ENCODE measurements at regions not wholly inside any gene's neighbourhood (a gene's known extent, or its start where the extent isn't known, plus 50 kb on each side); places are given as distances from the start of the nearest gene placed in this dataset.

DNA sequence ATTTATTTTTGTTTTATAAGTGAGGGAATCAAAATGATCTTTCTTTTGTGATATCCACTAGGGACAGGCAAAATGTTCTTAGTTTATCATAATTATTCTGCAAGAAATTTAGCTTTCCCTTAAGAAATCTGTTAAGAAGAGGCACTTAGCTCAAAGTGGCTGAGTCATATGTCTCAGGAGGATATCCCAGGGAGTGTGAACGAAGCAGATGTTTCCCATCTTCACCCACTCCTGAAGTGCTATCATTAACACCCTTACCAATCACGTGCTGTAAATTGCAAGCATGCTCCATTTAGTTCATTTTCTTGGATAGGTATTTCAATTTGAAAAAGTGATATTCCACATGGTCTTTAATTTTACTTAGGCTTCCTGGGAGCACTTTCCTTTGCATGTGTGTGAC, 774.3 kb upstream of the TMEFF2 start:
- Histone ChIP-seq H3K56ac (replicated peaks; ENCODE audit: insufficient read length, low read depth, low read length) (no peak overlapping the region), H3K27me3 (replicated peaks in 1 of 4; ENCODE audit: control insufficient read depth in 3 of 4, extremely low read depth in 1 of 4, insufficient read depth in 3 of 4, low read length in 3 of 4) (no peaks in the 10 kb centered on the region), H2BK12ac (ENCODE audit: low read depth, low read length) (no peak overlapping the region), H3K27ac (ENCODE audit: low read depth, low read length) (no peak overlapping the region), H2BK5ac (ENCODE audit: low read depth, low read length) (no peak overlapping the region), H3K36me3 (ENCODE audit: control insufficient read depth in 2 of 4, insufficient read depth in 4 of 4, low read length in 3 of 4) (no peaks in the 10 kb centered on the region), H3K23me2 (ENCODE audit: low read depth, low read length) (no peaks in the 10 kb centered on the region), H3K9me3 (ENCODE audit: insufficient read depth in 2 of 2, low read depth in 1 of 2, low read length in 1 of 2) (no peaks in the 10 kb centered on the region), H4K5ac (ENCODE audit: insufficient read length, low read depth, low read length) (no peak overlapping the region), H3K9ac (replicated peaks in 1 of 4; ENCODE audit: extremely low read depth in 1 of 4, low read depth in 3 of 4, low read length in 3 of 4) (no peak overlapping the region), H3K79me2 (ENCODE audit: control insufficient read depth in 1 of 2, insufficient read depth in 2 of 2, low read length in 2 of 2) (no peaks in the 10 kb centered on the region), H3K79me1 (ENCODE audit: low read depth, low read length) (no peaks in the 10 kb centered on the region), H3K18ac (ENCODE audit: extremely low read depth, low read length) (no peak overlapping the region), H2BK120ac (replicated peaks; ENCODE audit: low read depth, low read length) (no peak overlapping the region), H2AK5ac (ENCODE audit: low read depth, low read length) (no peak overlapping the region), H2AFZ (ENCODE audit: low read length) (peak overlapping the region; percentile 53; the same call in 1 of the 2 replicates), H4K8ac (ENCODE audit: extremely low read depth, insufficient read depth, low read length) (no peak overlapping the region), H2BK20ac (ENCODE audit: low read length) (no peak overlapping the region), H2BK15ac (ENCODE audit: low read length) (no peak overlapping the region), H4K20me1 (replicated peaks in 1 of 2; ENCODE audit: control insufficient read depth in 1 of 2, insufficient read depth in 2 of 2, low read length in 2 of 2) (no peaks in the 10 kb centered on the region), H3K4ac (replicated peaks; ENCODE audit: insufficient read length, low read depth, low read length) (no peak overlapping the region), H4K91ac (replicated peaks; ENCODE audit: insufficient read length, low read length) (no peak overlapping the region), H3K4me3 (ENCODE audit: extremely low read depth in 1 of 4, insufficient read depth in 2 of 4, low read depth in 3 of 4, low read length in 4 of 4) (no peak overlapping the region), H3K4me1 (replicated peaks in 1 of 4; ENCODE audit: control insufficient read depth in 3 of 4, insufficient read depth in 4 of 4, low read length in 3 of 4) (no peaks in the 10 kb centered on the region), H3K23ac (ENCODE audit: insufficient read length) (no peak overlapping the region), H3K4me2 (ENCODE audit: insufficient read depth in 1 of 2, low read depth in 2 of 2, low read length in 2 of 2) (no peak overlapping the region), H3K14ac (ENCODE audit: insufficient read length) (no peak overlapping the region)
- TF ChIP-seq PHF8 (conservative IDR thresholded peaks at IDR 0.05; ENCODE audit: low read depth, low read length) (no peak), TEAD4 (IDR thresholded peaks at IDR 0.05; ENCODE audit: low read depth, low read length) (no peak), YY1 (IDR thresholded peaks at IDR 0.05; ENCODE audit: low read depth, low read length) (no peak), MAFK (IDR thresholded peaks at IDR 0.05; ENCODE audit: low read depth, low read length) (no peak), JUND (IDR thresholded peaks at IDR 0.05; ENCODE audit: low read length) (no peak), POLR2A (IDR thresholded peaks at IDR 0.05; ENCODE audit: control extremely low read depth in 1 of 2, low read depth in 2 of 2, low read length in 2 of 2) (no peak), CBX8 (IDR thresholded peaks at IDR 0.05; ENCODE audit: borderline replicate concordance, low read depth, low read length) (no peak), TAF1 (IDR thresholded peaks at IDR 0.05; ENCODE audit: low read depth, low read length) (no peak), POU5F1 (IDR thresholded peaks at IDR 0.05; ENCODE audit: low read depth, low read length) (no peak), CHD2 (IDR thresholded peaks at IDR 0.05; ENCODE audit: low read length) (no peak)
- 85% methylated on average over 2 of the region's 2 CpGs; no CpG with 5 or more reads in 1 of the 2 experiments for WGBS, 2 experiments (ENCODE audit: extremely low coverage in 1 of 2, insufficient coverage in 1 of 2, insufficient read length in 1 of 2, insufficient replicate concordance in 2 of 2, low coverage in 1 of 2, low lambda C conversion rate in 2 of 2, missing lambda C conversion rate in 1 of 2)
- CTCF ChIA-PET (ENCODE audit: partially characterized antibody), result interaction anchor here (0.7 kb wide), 1 partner anchor 933 kb away, joined by 4 read pairs; no protein-coding TSS in a partner anchor
- DNase-seq (ENCODE audit: low read depth in 1 of 2, low spot score in 2 of 2) (no peak), FAIRE-seq (no peak)
- POLR2A ChIA-PET (ENCODE audit: partially characterized antibody), result no interaction called here
